Thyroid gland (tissue), 4 donors: ENCODE measurements at regions not wholly inside any gene's neighbourhood (a gene's known extent, or its start where the extent isn't known, plus 50 kb on each side); places are given as distances from the start of the nearest gene placed in this dataset.
"Not testable (repeated sequence)": the region's sequence is repeated elsewhere in the genome, so short reads cannot be mapped to it uniquely, and the experiment has no call there.

Experiments used
- DNase-seq, 2 donors: peaks; one replicate each; pipeline ENCODE4 v3.0.0-alpha.2; 2019
- H3K27ac ChIP-seq, 3 donors: fragments of 200-600 bp; sonication (generic); 1 replicate in 2 of 3; 2 replicates in 1 of 3; pipeline ENCODE4 v1.5.1; 2016 to 2019; ENCODE audit warnings: mild to moderate bottlenecking in 1 of 3, moderate library complexity in 1 of 3
- H3K27me3 ChIP-seq: fragments of 200-600 bp; sonication (generic); one replicate; pipeline ENCODE4 v1.5.1; 2019
- H3K36me3 ChIP-seq, 2 donors: fragments of 200-600 bp; sonication (generic); one replicate each; pipeline ENCODE4 v1.5.1; 2016 to 2019
- H3K4me1 ChIP-seq, 2 donors: fragments of 200-600 bp; sonication (generic); one replicate each; pipeline ENCODE4 v1.5.1; 2017 to 2019
- H3K4me3 ChIP-seq, 3 donors: fragments of 200-600 bp; sonication (generic); replicated peaks in 1 of 3; 1 replicate in 2 of 3; 2 replicates in 1 of 3; pipeline ENCODE4 v1.5.1; 2016; ENCODE audit warnings: mild to moderate bottlenecking in 1 of 3
- H3K9me3 ChIP-seq: fragments of 200-600 bp; sonication (generic); one replicate; pipeline ENCODE4 v1.5.1; 2017
- CTCF ChIP-seq, 6 experiments: fragments of 200-600 bp in 3 of 6; fragments of 450-650 bp in 3 of 6; sonication (generic) in 3 of 6; IDR thresholded peaks; one replicate each; pipeline ENCODE4 v1.5.1; 2016 to 2019; ENCODE audit warnings: antibody characterized with exemption in 6 of 6, mild to moderate bottlenecking in 2 of 6, inconsistent platforms in 1 of 6, moderate library complexity in 1 of 6
- POLR2A ChIP-seq, 2 donors: fragments of 450-650 bp; IDR thresholded peaks; one replicate each; pipeline ENCODE4 v1.6.1; 2017; ENCODE audit warnings: antibody characterized with exemption in 2 of 2, mild to moderate bottlenecking in 2 of 2, moderate library complexity in 1 of 2
- WGBS, 2 donors: methylation state at CpG; one replicate each; pipeline ENCODE4 v1.1.5; 2017; 5-methylcytosine and 5-hydroxymethylcytosine counted together
- intact Hi-C: fragments of 100-400 bp; cut with DNase I; formaldehyde crosslinking; loops from one replicate; pipeline ENCODE4 v1.15.1; 2023

GRCh38 chr20:40630099-40630498 lies 58.9 kb downstream of the MAFB start:
- no peak for DNase-seq
- no peak for TF ChIP-seq POLR2A (IDR thresholded peaks at IDR 0.05)
- intact Hi-C loops = no loop called here
- no peak overlapping the region for H3K27ac ChIP-seq
- H3K27me3 ChIP-seq = no peaks in the 10 kb centered on the region
- H3K4me3 ChIP-seq = no peak overlapping the region
- 83 to 87% methylated on average over 7 of the region's 7 CpGs for WGBS, 2 donors
- no peaks in the 10 kb centered on the region for H3K9me3 ChIP-seq
- no peaks in the 10 kb centered on the region for H3K36me3 ChIP-seq
- H3K4me1 ChIP-seq = no peaks in the 10 kb centered on the region

- DNase-seq = no peak
- H3K4me1 ChIP-seq = no peaks in the 10 kb centered on the region
- TF ChIP-seq CTCF (IDR thresholded peaks at IDR 0.05) = no peak
- TF ChIP-seq POLR2A (IDR thresholded peaks at IDR 0.05) = no peak
- H3K4me3 ChIP-seq = no peak overlapping the region
- H3K27me3 ChIP-seq = no peaks in the 10 kb centered on the region
- H3K9me3 ChIP-seq = no peaks in the 10 kb centered on the region
- WGBS, 2 donors = 64 to 72% methylated on average over 10 of the region's 10 CpGs
- intact Hi-C loops = no loop called here
- H3K36me3 ChIP-seq = no peaks in the 10 kb centered on the region
- no peak overlapping the region for H3K27ac ChIP-seq
Measured at GRCh38 chr20:40628877-40629276, 60.2 kb downstream of the MAFB start.

GRCh38 chr20:40619053-40619452 lies 70.0 kb downstream of the MAFB start:
- H3K36me3 ChIP-seq, H3K27ac ChIP-seq, H3K4me3 ChIP-seq, H3K27me3 ChIP-seq, H3K9me3 ChIP-seq, H3K4me1 ChIP-seq, intact Hi-C loops, DNase-seq: not testable (repeated sequence)
- WGBS, 2 donors = 92 to 95% methylated on average over 5 of the region's 7 CpGs

GRCh38 chr20:40617594-40617993 lies 71.4 kb downstream of the MAFB start:
- H3K27me3 ChIP-seq = no peaks in the 10 kb centered on the region
- H3K4me1 ChIP-seq = no peaks in the 10 kb centered on the region
- no peak overlapping the region for H3K27ac ChIP-seq
- H3K36me3 ChIP-seq = no peaks in the 10 kb centered on the region
- intact Hi-C loops = no loop called here
- H3K9me3 ChIP-seq = no peaks in the 10 kb centered on the region
- no peak overlapping the region for H3K4me3 ChIP-seq
- DNase-seq = no peak
- 89 to 90% methylated on average over 6 of the region's 6 CpGs for WGBS, 2 donors
- TF ChIP-seq POLR2A (IDR thresholded peaks at IDR 0.05) (no peak), CTCF (IDR thresholded peaks at IDR 0.05) (no peak)

- intact Hi-C loops = no loop called here
- H3K27me3 ChIP-seq = no peaks in the 10 kb centered on the region
- TF ChIP-seq CTCF (IDR thresholded peaks at IDR 0.05) (no peak), POLR2A (IDR thresholded peaks at IDR 0.05) (no peak)
- no peak overlapping the region for H3K4me3 ChIP-seq
- no peak for DNase-seq
- H3K4me1 ChIP-seq = no peaks in the 10 kb centered on the region
- H3K36me3 ChIP-seq = no peaks in the 10 kb centered on the region
- H3K9me3 ChIP-seq = no peaks in the 10 kb centered on the region
- H3K27ac ChIP-seq = no peak overlapping the region
Measured at GRCh38 chr20:40612837-40613236, 76.2 kb downstream of the MAFB start.

- Histone ChIP-seq H3K36me3 (no peaks in the 10 kb centered on the region), H3K4me1 (no peaks in the 10 kb centered on the region), H3K27ac (no peak overlapping the region), H3K27me3 (no peaks in the 10 kb centered on the region), H3K9me3 (no peaks in the 10 kb centered on the region), H3K4me3 (no peak overlapping the region)
- intact Hi-C loops = no loop called here
- no peak for DNase-seq
- WGBS, 2 donors = 92 to 94% methylated on average over 4 of the region's 4 CpGs
- TF ChIP-seq POLR2A (IDR thresholded peaks at IDR 0.05) (no peak), CTCF (IDR thresholded peaks at IDR 0.05) (no peak)
Measured at GRCh38 chr20:40612247-40612646, 76.8 kb downstream of the MAFB start.
